Psoas muscle (tissue), 7 donors: ENCODE measurements at regions not wholly inside any gene's neighbourhood (a gene's known extent, or its start where the extent isn't known, plus 50 kb on each side); places are given as distances from the start of the nearest gene placed in this dataset.

Experiments
- ATAC-seq, 4 donors: fragments of 200-7000 bp; cut with Tn5 transposase; one replicate each; pipeline ENCODE4 v1.9.1; 2020; ENCODE audit warnings: moderate library complexity in 3 of 4, mild to moderate bottlenecking in 2 of 4
- DNase-seq, 2 donors: peaks; one replicate each; pipeline ENCODE4 v3.0.0-alpha.2; 2020
- H3K27ac ChIP-seq: fragments of 200-600 bp; one replicate; pipeline ENCODE4 v1.8.0; 2022
- H3K27me3 ChIP-seq, 3 donors: fragments of 200-600 bp in 1 of 3; one replicate each; pipeline versions ENCODE4 v1.6.1 to v1.8.0; 2013 to 2022; ENCODE audit warnings: low read length in 2 of 3, mild to moderate bottlenecking in 2 of 3, moderate library complexity in 1 of 3; ENCODE audit not compliant: insufficient read depth in 3 of 3
- H3K36me3 ChIP-seq, 2 donors: fragments of 200-600 bp in 1 of 2; one replicate each; pipeline versions ENCODE4 v1.6.1 to v1.8.0; 2013 to 2022; ENCODE audit warnings: low read depth in 1 of 2, mild to moderate bottlenecking in 1 of 2, moderate library complexity in 1 of 2; ENCODE audit not compliant: insufficient read depth in 1 of 2
- H3K4me1 ChIP-seq: fragments of 200-600 bp; one replicate; pipeline ENCODE4 v1.8.0; 2022
- H3K4me3 ChIP-seq: fragments of 200-600 bp; one replicate; pipeline ENCODE4 v1.8.0; 2022; ENCODE audit warnings: mild to moderate bottlenecking
- H3K9me3 ChIP-seq: fragments of 200-600 bp; one replicate; pipeline ENCODE4 v1.8.0; 2022
- CTCF ChIP-seq: fragments of 200-600 bp; IDR thresholded peaks from one replicate; pipeline ENCODE4 v1.8.0; 2022; ENCODE audit warnings: antibody characterized with exemption
- WGBS, 3 donors: extraction: QIAGEN DNeasy Blood & Tissue Kit; methylation state at CpG; one replicate each; pipeline versions ENCODE4 v1.1.6 to v1.1.7; 2013; 5-methylcytosine and 5-hydroxymethylcytosine counted together
- intact Hi-C, 2 donors: fragments of 100-400 bp; cut with DNase I; formaldehyde crosslinking; loops; one replicate each; pipeline versions ENCODE4 v1.11.0 to v1.14.2; 2022
- donor health status: healthy with polysubstance abuse.
- donor health status: DM: no; HTN: no; CAD: no; lungs with moderate emphysema.
- donor health status: Bipolar disorder and iron deficiency.
- donor health status: healthy.
- donor health status: DM: yes; HTN: yes; CAD: no.
- donor health status: DM: no; HTN: no; CAD: no.
- donor health status: DM: yes; HTN: yes; CAD: no.

GRCh38 chr20:47417245-47418068, 61.0 kb upstream of the ZMYND8 start:
- Histone ChIP-seq H3K27ac (peak overlapping the region; percentile 58), H3K36me3 (no peaks in the 10 kb centered on the region), H3K27me3 (no peaks in the 10 kb centered on the region), H3K4me3 (no peak overlapping the region), H3K4me1 (peaks cover 18% of the 10 kb centered on the region), H3K9me3 (no peaks in the 10 kb centered on the region)
- ATAC-seq: no peak
- no peak for DNase-seq
- intact Hi-C loops: no loop called here
- no peak for TF ChIP-seq CTCF
- WGBS, 3 donors: 84 to 89% (median 86%) methylated on average over 7 of the region's 7 CpGs

- H3K27me3 ChIP-seq: no peaks in the 10 kb centered on the region
- WGBS, 3 donors: 61 to 68% (median 64%) methylated on average over 7 of the region's 7 CpGs
- peaks cover 18% of the 10 kb centered on the region for H3K4me1 ChIP-seq
- no peak for DNase-seq
- no peaks in the 10 kb centered on the region for H3K36me3 ChIP-seq
- intact Hi-C loops: no loop called here
- no peak for ATAC-seq
- H3K9me3 ChIP-seq: no peaks in the 10 kb centered on the region
- H3K4me3 ChIP-seq: no peak overlapping the region
- TF ChIP-seq CTCF: no peak
- no peak overlapping the region for H3K27ac ChIP-seq
These were observed 61.7 kb upstream of the ZMYND8 start for GRCh38 chr20:47418069-47418757.

DNA sequence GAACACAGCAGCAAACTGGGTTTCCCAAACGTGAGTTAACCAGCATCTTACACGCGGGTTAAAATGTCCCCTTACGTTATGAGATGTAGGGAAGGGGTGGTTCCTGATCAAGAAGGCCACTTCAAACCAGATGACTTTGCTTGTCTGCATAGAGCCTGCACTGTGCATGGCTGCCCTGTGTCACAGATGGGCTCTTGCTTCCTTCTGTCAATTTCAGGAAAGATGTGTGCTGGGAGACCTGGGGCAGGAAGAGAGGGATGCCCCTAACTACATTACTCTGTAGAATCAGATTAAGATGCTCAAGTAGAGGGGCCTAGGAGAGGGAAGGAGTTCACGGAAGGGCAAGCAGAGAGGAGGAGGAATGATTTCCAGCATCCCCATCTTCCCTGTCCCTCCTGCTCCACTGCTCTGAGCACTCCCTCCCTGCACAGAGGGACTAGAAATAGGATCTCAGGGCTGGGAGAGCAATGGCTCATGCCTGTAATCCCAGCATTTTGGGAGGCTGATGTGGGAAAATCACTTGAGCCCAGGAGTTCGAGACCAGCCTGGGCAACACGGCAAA, 63.5 kb upstream of the ZMYND8 start:
- 77 to 80% (median 77%) methylated on average over 7 of the region's 7 CpGs for WGBS, 3 donors
- H3K4me1 ChIP-seq: peaks cover 15% of the 10 kb centered on the region
- no peaks in the 10 kb centered on the region for H3K27me3 ChIP-seq
- H3K36me3 ChIP-seq: no peaks in the 10 kb centered on the region
- ATAC-seq (no peak), DNase-seq (no peak)
- intact Hi-C loops: loop anchor here in 1 of 2 donors (5.0 kb wide), 1 partner anchor 42 kb away; no protein-coding TSS in a partner anchor
- no peak overlapping the region for H3K4me3 ChIP-seq
- no peak for TF ChIP-seq CTCF
- H3K9me3 ChIP-seq: no peaks in the 10 kb centered on the region
- H3K27ac ChIP-seq: no peak overlapping the region

GRCh38 chr20:47421076-47421475, 64.6 kb upstream of the ZMYND8 start:
- Histone ChIP-seq H3K27me3 (no peaks in the 10 kb centered on the region), H3K9me3 (no peaks in the 10 kb centered on the region), H3K27ac (no peak overlapping the region), H3K4me3 (no peak overlapping the region), H3K4me1 (peaks cover 12% of the 10 kb centered on the region), H3K36me3 (no peaks in the 10 kb centered on the region)
- no peak for DNase-seq
- 71 to 84% (median 81%) methylated on average over 3 of the region's 3 CpGs for WGBS, 3 donors
- no peak for TF ChIP-seq CTCF
- no peak for ATAC-seq
- intact Hi-C loops: loop anchor here in 1 of 2 donors (5.0 kb wide), 1 partner anchor 41 kb away; no protein-coding TSS in a partner anchor
